ENCODE measurements at regions not wholly inside any gene's neighbourhood (a gene's known extent, or its start where the extent isn't known, plus 50 kb on each side); places are given as distances from the start of the nearest gene placed in this dataset.

DNA sequence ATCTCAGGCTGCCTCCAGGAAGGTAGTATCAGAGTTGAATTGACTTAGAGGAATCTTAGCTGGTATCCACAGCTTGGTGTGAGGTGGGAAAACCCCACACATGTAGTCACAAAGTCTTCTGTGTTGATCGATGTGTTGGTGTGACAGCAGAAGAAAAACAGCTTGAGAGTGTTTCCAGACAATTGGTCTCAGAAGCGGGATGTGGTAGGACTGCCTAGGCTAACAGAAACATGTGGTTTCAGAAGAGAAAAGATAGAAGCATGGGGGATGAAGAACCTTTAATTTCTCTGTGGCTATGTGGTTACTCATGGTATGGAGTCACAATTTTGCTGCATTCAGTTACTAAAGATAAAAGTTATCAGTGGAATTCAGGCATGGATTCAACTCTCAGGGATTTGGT, 134.7 kb upstream of the SLITRK5 start:
- TF ChIP-seq POLR2AphosphoS5 (IDR thresholded peaks at IDR 0.05; ENCODE audit: low read depth, low read length) = no peak
- no peak for TF ChIP-seq POLR2A (IDR thresholded peaks at IDR 0.05; ENCODE audit: low read depth, low read length)
